Heart left ventricle (tissue), 13 donors: ENCODE measurements at regions not wholly inside any gene's neighbourhood (a gene's known extent, or its start where the extent isn't known, plus 50 kb on each side); places are given as distances from the start of the nearest gene placed in this dataset.

ENCODE experiments used
- CTCF ChIP-seq, 12 donors: fragments of 200-600 bp; sonication (generic) in 4 of 12; IDR thresholded peaks; one replicate each; pipeline versions ENCODE4 v1.5.0 to v1.8.0; 2018 to 2022; ENCODE audit warnings: antibody characterized with exemption in 12 of 12, mild to moderate bottlenecking in 5 of 12
- POLR2A ChIP-seq, 2 donors: fragments of 450-650 bp; IDR thresholded peaks; one replicate each; pipeline ENCODE4 v1.6.1; 2017; ENCODE audit warnings: antibody characterized with exemption in 2 of 2, mild to moderate bottlenecking in 2 of 2, moderate library complexity in 2 of 2
- donor health status: ischemic (EF 13 %, LVEDD 7.1; RV severe dilation, severe dysfunction).
- donor health status: DM: no; HTN: yes; CAD: no.
- donor health status: DM: no; HTN: no; CAD: no.
- donor health status: ischemic (EF 25% LVEDD 6.9; RV normal size, moderate dysfunction).
- donor health status: ischemic (EF 25% LVEDD 5.7; RV mildly dilated, moderate dysfunction).
- donor health status: ischemic (EF 35%, LVEDD 5.7; RV mildly dilated, moderate dysfunction).
- donor health status: nonischemic (EF 11% LVEDD 7.7; RV severe dilation, severe dysfunction).
- donor health status: DM: yes; HTN: yes; CAD: no.
- donor health status: PGD.
- donor health status: ischemic (EF 29% LVEDD 5.4; RV normal size, mild dysfunction).
- donor health status: nonischemic (EF 23%, LVEDD 6.1; RV moderate dilation, normal function).

- TF ChIP-seq CTCF (IDR thresholded peaks at IDR 0.05) = no peak
- no peak for TF ChIP-seq POLR2A (IDR thresholded peaks at IDR 0.05)
Observed at GRCh38 chr4:137678796-137679195, 146.5 kb upstream of the PCDH18 start.
